ENCODE measurements at regions not wholly inside any gene's neighbourhood (a gene's known extent, or its start where the extent isn't known, plus 50 kb on each side); places are given as distances from the start of the nearest gene placed in this dataset.

DNA sequence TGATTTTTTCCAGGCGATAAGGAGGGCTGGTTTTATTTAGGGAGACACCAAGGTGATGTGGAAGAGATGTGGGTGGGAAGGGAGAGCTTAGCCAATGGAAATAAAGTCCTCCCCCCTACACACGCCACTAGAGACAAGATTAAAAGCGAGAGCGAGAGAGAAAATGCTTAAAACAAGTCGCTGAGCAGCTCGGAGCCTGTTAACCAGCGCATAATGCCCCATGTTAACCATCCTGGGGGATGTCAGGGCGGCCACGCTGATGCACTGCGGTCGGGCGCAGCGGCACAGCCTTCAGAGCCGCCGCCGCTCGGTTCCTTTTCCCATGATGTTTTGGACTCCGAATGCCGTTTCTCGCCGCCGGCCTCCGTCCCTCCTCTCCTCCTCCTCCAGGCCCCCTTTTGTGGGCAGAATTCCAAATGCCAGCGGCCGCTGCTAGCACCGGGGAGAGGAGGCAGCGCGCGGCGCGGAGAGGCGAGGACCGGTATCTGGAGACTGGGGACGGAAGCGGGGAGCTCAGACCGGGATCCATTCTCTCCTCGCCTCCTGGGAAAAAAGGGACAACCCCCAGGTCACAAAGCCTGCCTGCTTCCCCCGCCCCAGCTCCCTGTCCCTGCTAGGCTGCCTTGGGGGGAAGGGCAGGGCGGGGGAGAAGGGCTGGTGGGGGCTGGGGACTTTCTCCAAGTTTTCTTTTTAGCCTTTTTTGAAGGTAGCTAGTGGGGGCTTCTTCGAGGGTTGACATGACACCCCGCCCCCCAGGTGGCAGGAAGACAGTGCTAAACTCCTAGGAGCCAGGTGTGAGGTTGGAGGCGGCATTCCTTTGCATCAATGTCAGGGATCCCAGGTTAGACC, 98.1 kb upstream of the CCL2 start:
- no peaks in the 10 kb centered on the region for H3K4me1 Mint-ChIP-seq
- 14% methylated on average over 34 of the region's 42 CpGs for WGBS (ENCODE audit: insufficient coverage)
- Histone ChIP-seq H4K20me1 (ENCODE audit: control insufficient read depth, insufficient read depth, low read length, poor library complexity, severe bottlenecking) (no peaks in the 10 kb centered on the region), H3K9me3 (ENCODE audit: control extremely low read depth in 1 of 3, control insufficient read depth in 2 of 3, insufficient read depth in 1 of 3, low read length in 2 of 3) (peaks cover 0 to 4% (median 0%) of the 10 kb centered on the region in 3 donors), H3K4me1 (ENCODE audit: control insufficient read depth in 2 of 2, insufficient read depth in 2 of 2, low read length in 2 of 2) (no peaks in the 10 kb centered on the region), H3K4me2 (replicated peaks; ENCODE audit: low read depth, low read length, poor library complexity, severe bottlenecking) (no peak overlapping the region), H3K27ac (ENCODE audit: low read length in 2 of 2) (no peak overlapping the region), H3K4me3 (ENCODE audit: control extremely low read depth in 1 of 5, extremely low read depth in 1 of 5, insufficient read depth in 1 of 5, low read depth in 2 of 5, low read length in 4 of 5) (no peak overlapping the region), H2AFZ (ENCODE audit: insufficient read depth, low read depth, low read length, poor library complexity, severe bottlenecking) (no peak overlapping the region), H3K36me3 (replicated peaks in 1 of 2; ENCODE audit: control extremely low read depth in 1 of 2, control insufficient read depth in 1 of 2, extremely low read depth in 1 of 2, insufficient read depth in 2 of 2, low read length in 1 of 2) (no peaks in the 10 kb centered on the region), H3K9ac (ENCODE audit: low read length) (no peak overlapping the region), H3K79me2 (ENCODE audit: control insufficient read depth, insufficient read depth, low read length) (no peaks in the 10 kb centered on the region), H3K27me3 (replicated peaks in 1 of 4; ENCODE audit: control extremely low read depth in 1 of 4, control insufficient read depth in 3 of 4, insufficient read depth in 4 of 4, low read length in 3 of 4) (peaks cover 0 to 49% (median 13%) of the 10 kb centered on the region in 4 experiments)
- H3K27ac Mint-ChIP-seq: no peak overlapping the region
- POLR2A ChIA-PET: no interaction called here
- CTCF ChIA-PET: interaction anchor here (1.0 kb wide), 1 partner anchor 9 kb away, joined by 3 read pairs; no protein-coding TSS in a partner anchor
- ATAC-seq (ENCODE audit: low read depth): no peak
- DNase-seq: no peak
- no peak overlapping the region for H3K4me3 Mint-ChIP-seq
- no peaks in the 10 kb centered on the region for H3K9me3 Mint-ChIP-seq (ENCODE audit: insufficient read depth)
- intact Hi-C loops (cut with micrococcal nuclease): no loop called here
- peaks cover 46% of the 10 kb centered on the region for H3K27me3 Mint-ChIP-seq
- TF ChIP-seq EZH2 (IDR thresholded peaks at IDR 0.05; ENCODE audit: borderline replicate concordance, insufficient read depth, low read depth, low read length, poor library complexity, severe bottlenecking): no peak
- TF ChIP-seq, protein P1, sequence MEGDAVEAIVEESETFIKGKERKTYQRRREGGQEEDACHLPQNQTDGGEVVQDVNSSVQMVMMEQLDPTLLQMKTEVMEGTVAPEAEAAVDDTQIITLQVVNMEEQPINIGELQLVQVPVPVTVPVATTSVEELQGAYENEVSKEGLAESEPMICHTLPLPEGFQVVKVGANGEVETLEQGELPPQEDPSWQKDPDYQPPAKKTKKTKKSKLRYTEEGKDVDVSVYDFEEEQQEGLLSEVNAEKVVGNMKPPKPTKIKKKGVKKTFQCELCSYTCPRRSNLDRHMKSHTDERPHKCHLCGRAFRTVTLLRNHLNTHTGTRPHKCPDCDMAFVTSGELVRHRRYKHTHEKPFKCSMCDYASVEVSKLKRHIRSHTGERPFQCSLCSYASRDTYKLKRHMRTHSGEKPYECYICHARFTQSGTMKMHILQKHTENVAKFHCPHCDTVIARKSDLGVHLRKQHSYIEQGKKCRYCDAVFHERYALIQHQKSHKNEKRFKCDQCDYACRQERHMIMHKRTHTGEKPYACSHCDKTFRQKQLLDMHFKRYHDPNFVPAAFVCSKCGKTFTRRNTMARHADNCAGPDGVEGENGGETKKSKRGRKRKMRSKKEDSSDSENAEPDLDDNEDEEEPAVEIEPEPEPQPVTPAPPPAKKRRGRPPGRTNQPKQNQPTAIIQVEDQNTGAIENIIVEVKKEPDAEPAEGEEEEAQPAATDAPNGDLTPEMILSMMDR (IDR thresholded peaks at IDR 0.05): no peak

DNA sequence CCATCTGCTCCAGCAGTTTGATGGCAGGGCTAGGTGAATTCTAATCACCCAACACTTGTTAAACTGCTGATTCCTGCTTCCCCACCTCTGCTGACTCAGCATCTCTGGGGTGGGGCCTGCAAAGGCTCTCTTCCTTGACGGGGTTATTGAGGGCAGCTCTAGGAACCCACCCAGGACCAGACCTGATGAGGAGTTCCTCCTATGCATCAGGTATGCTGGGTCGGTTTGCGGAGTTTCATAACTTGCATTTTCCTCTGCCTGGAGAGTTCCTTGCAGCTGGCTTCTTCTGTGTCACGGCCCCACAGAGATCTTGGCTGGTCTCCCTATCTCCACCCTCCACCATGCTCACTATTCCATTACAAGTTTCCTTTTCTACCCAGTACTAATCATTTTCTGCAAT, 93.4 kb upstream of the CCL2 start:
- no peak overlapping the region for H3K27ac Mint-ChIP-seq
- no peak for TF ChIP-seq EZH2 (IDR thresholded peaks at IDR 0.05; ENCODE audit: borderline replicate concordance, insufficient read depth, low read depth, low read length, poor library complexity, severe bottlenecking)
- TF ChIP-seq, protein P1 (IDR thresholded peaks at IDR 0.05): no peak
- Histone ChIP-seq H3K36me3 (replicated peaks in 1 of 2; ENCODE audit: control extremely low read depth in 1 of 2, control insufficient read depth in 1 of 2, extremely low read depth in 1 of 2, insufficient read depth in 2 of 2, low read length in 1 of 2) (no peaks in the 10 kb centered on the region), H3K27ac (ENCODE audit: low read length in 2 of 2) (no peak overlapping the region), H3K9ac (ENCODE audit: low read length) (no peak overlapping the region), H4K20me1 (ENCODE audit: control insufficient read depth, insufficient read depth, low read length, poor library complexity, severe bottlenecking) (no peaks in the 10 kb centered on the region), H3K4me1 (ENCODE audit: control insufficient read depth in 2 of 2, insufficient read depth in 2 of 2, low read length in 2 of 2) (no peaks in the 10 kb centered on the region), H3K79me2 (ENCODE audit: control insufficient read depth, insufficient read depth, low read length) (no peaks in the 10 kb centered on the region), H3K27me3 (replicated peaks in 1 of 4; ENCODE audit: control extremely low read depth in 1 of 4, control insufficient read depth in 3 of 4, insufficient read depth in 4 of 4, low read length in 3 of 4) (peaks cover 0 to 31% (median 5%) of the 10 kb centered on the region in 4 experiments), H3K9me3 (ENCODE audit: control extremely low read depth in 1 of 3, control insufficient read depth in 2 of 3, insufficient read depth in 1 of 3, low read length in 2 of 3) (peaks cover 0 to 4% (median 0%) of the 10 kb centered on the region in 3 donors), H3K4me2 (replicated peaks; ENCODE audit: low read depth, low read length, poor library complexity, severe bottlenecking) (no peak overlapping the region), H2AFZ (ENCODE audit: insufficient read depth, low read depth, low read length, poor library complexity, severe bottlenecking) (no peak overlapping the region), H3K4me3 (ENCODE audit: control extremely low read depth in 1 of 5, extremely low read depth in 1 of 5, insufficient read depth in 1 of 5, low read depth in 2 of 5, low read length in 4 of 5) (no peak overlapping the region)
- ChIA-PET POLR2A (no interaction called here), CTCF (no interaction called here)
- WGBS (ENCODE audit: insufficient coverage): 60% methylated on average over 4 of the region's 4 CpGs
- no peak for DNase-seq
- intact Hi-C loops (cut with micrococcal nuclease): no loop called here
- no peak overlapping the region for H3K4me3 Mint-ChIP-seq
- H3K4me1 Mint-ChIP-seq: no peaks in the 10 kb centered on the region
- H3K27me3 Mint-ChIP-seq: peaks cover 40% of the 10 kb centered on the region
- no peak for ATAC-seq (ENCODE audit: low read depth)
- H3K9me3 Mint-ChIP-seq (ENCODE audit: insufficient read depth): no peaks in the 10 kb centered on the region
